ENCODE measurements at regions not wholly inside any gene's neighbourhood (a gene's known extent, or its start where the extent isn't known, plus 50 kb on each side); places are given as distances from the start of the nearest gene placed in this dataset.

GRCh38 chr2:220892018-220892634 lies 680.0 kb downstream of the EPHA4 start:
- DNase-seq: no peak

- DNase-seq: no peak
Observed at GRCh38 chr2:220893411-220893810, 678.7 kb downstream of the EPHA4 start.

- DNase-seq: no peak
Observed at GRCh38 chr2:220894069-220894468, 678.0 kb downstream of the EPHA4 start.

- no peak for DNase-seq
Observed at GRCh38 chr2:220899492-220899891, 672.6 kb downstream of the EPHA4 start.

GRCh38 chr2:220904015-220904414 lies 668.1 kb downstream of the EPHA4 start:
- DNase-seq: no peak

- no peak for DNase-seq
Observed at GRCh38 chr2:220913384-220913783, 658.7 kb downstream of the EPHA4 start.

- DNase-seq: no peak
Observed at GRCh38 chr2:220915092-220915623, 656.9 kb downstream of the EPHA4 start.

GRCh38 chr2:220916931-220917330 lies 655.2 kb downstream of the EPHA4 start:
- DNase-seq: no peak

- no peak for DNase-seq
Observed at GRCh38 chr2:220930271-220931076, 641.6 kb downstream of the EPHA4 start.

GRCh38 chr2:220931491-220931890 lies 640.6 kb downstream of the EPHA4 start:
- DNase-seq: no peak

GRCh38 chr2:220932041-220932440 lies 640.1 kb downstream of the EPHA4 start:
- DNase-seq: no peak

- no peak for DNase-seq
Observed at GRCh38 chr2:220935789-220936321, 636.2 kb downstream of the EPHA4 start.

- DNase-seq: no peak
Observed at GRCh38 chr2:220936641-220937197, 635.4 kb downstream of the EPHA4 start.

GRCh38 chr2:220937245-220937644 lies 634.9 kb downstream of the EPHA4 start:
- no peak for DNase-seq

GRCh38 chr2:220940646-220941045 lies 631.5 kb downstream of the EPHA4 start:
- no peak for DNase-seq

- DNase-seq: no peak
Observed at GRCh38 chr2:220941683-220942082, 630.4 kb downstream of the EPHA4 start.

GRCh38 chr2:220946552-220946951 lies 625.6 kb downstream of the EPHA4 start:
- no peak for DNase-seq

- DNase-seq: no peak
Observed at GRCh38 chr2:220948579-220948978, 623.5 kb downstream of the EPHA4 start.

- no peak for DNase-seq
Observed at GRCh38 chr2:220949466-220949865, 622.6 kb downstream of the EPHA4 start.

- DNase-seq: no peak
Observed at GRCh38 chr2:220955776-220956175, 616.3 kb downstream of the EPHA4 start.

- no peak for DNase-seq
Observed at GRCh38 chr2:220956429-220956828, 615.7 kb downstream of the EPHA4 start.

GRCh38 chr2:220959391-220959802 lies 612.7 kb downstream of the EPHA4 start:
- DNase-seq: no peak

- no peak for DNase-seq
Observed at GRCh38 chr2:220961143-220961860, 610.8 kb downstream of the EPHA4 start.

Data from CD4-positive, alpha-beta T cell treated with Interleukin-4 for 4 hours (primary cell).